ENCODE measurements at regions not wholly inside any gene's neighbourhood (a gene's known extent, or its start where the extent isn't known, plus 50 kb on each side); places are given as distances from the start of the nearest gene placed in this dataset.

DNA sequence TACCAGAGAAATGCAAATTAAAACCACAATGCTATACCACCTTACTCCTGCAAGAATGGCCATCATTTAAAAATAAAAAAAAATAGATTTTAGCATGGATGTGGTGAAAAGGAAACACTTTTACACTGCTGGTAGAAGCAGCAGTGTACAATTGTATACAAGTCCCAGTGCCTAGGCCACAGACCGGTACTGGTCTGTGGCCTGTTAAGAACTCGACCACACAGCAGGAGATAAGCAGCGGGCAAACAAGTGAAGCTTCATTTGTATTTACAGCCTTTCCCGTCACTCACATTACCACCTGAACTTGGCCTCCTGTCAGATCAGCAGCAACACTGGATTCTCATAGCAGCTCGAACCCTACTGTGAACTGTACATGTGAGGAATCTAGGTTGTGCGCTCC, 60.7 kb upstream of the DSC1 start:
- TF ChIP-seq POLR2A (IDR thresholded peaks at IDR 0.05), result no peak
- TF ChIP-seq, protein P1, sequence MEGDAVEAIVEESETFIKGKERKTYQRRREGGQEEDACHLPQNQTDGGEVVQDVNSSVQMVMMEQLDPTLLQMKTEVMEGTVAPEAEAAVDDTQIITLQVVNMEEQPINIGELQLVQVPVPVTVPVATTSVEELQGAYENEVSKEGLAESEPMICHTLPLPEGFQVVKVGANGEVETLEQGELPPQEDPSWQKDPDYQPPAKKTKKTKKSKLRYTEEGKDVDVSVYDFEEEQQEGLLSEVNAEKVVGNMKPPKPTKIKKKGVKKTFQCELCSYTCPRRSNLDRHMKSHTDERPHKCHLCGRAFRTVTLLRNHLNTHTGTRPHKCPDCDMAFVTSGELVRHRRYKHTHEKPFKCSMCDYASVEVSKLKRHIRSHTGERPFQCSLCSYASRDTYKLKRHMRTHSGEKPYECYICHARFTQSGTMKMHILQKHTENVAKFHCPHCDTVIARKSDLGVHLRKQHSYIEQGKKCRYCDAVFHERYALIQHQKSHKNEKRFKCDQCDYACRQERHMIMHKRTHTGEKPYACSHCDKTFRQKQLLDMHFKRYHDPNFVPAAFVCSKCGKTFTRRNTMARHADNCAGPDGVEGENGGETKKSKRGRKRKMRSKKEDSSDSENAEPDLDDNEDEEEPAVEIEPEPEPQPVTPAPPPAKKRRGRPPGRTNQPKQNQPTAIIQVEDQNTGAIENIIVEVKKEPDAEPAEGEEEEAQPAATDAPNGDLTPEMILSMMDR (IDR thresholded peaks at IDR 0.05), result no peak

Measured in uterus (tissue), 2 donors.